ENCODE measurements at regions not wholly inside any gene's neighbourhood (a gene's known extent, or its start where the extent isn't known, plus 50 kb on each side); places are given as distances from the start of the nearest gene placed in this dataset.

DNA sequence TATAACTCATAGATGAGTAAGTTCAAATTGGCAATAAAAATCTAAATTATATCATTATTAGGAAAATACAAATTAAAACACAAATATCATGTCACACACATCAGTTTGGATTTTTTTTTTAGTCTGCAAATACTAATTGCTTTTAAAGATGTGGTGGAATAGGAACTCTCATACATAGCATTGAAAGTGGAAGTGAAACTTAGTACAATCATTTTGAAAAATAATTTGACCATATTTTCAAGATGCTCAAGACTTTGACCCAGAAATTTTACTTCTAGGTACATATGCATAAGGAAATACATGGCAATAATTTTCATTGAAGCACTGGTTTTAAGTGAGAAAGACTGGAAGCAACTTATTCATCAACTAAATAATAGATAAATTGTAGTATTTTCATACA is 147.5 kb upstream of the SMIM31 start:
- H3K36me3 Mint-ChIP-seq: no peaks in the 10 kb centered on the region
- no peak overlapping the region for H3K27ac ChIP-seq (ENCODE audit: low read depth in 1 of 2, low read length in 2 of 2)
- H3K4me1 Mint-ChIP-seq: no peaks in the 10 kb centered on the region
- intact Hi-C loops (cut with micrococcal nuclease): no loop called here
- no peaks in the 10 kb centered on the region for H3K27me3 ChIP-seq (ENCODE audit: control insufficient read depth in 2 of 2, insufficient read depth in 2 of 2, low read length in 2 of 2)
- no peaks in the 10 kb centered on the region for H3K79me2 ChIP-seq (ENCODE audit: insufficient read depth, low read length)
- no peak overlapping the region for H3K4me3 Mint-ChIP-seq
- H3K36me3 ChIP-seq (replicated peaks in 1 of 2; ENCODE audit: control insufficient read depth in 1 of 2, insufficient read depth in 2 of 2, low read length in 2 of 2): no peaks in the 10 kb centered on the region
- no peaks in the 10 kb centered on the region for H4K20me1 ChIP-seq (ENCODE audit: insufficient read depth, low read length)
- no peak overlapping the region for H3K4me2 ChIP-seq (replicated peaks; ENCODE audit: extremely low read depth, low read length, poor library complexity, severe bottlenecking)
- H3K4me1 ChIP-seq (ENCODE audit: control insufficient read depth in 1 of 2, insufficient read depth in 2 of 2, low read length in 2 of 2): no peaks in the 10 kb centered on the region
- no peaks in the 10 kb centered on the region for H3K9me3 ChIP-seq (replicated peaks in 1 of 2; ENCODE audit: control insufficient read depth in 1 of 2, insufficient read depth in 1 of 2, low read length in 2 of 2)
- H2AFZ ChIP-seq (ENCODE audit: insufficient read depth, low read depth, low read length, poor library complexity, severe bottlenecking): no peak overlapping the region
- DNase-seq: no peak
- H3K27ac Mint-ChIP-seq: no peak overlapping the region
- H3K9ac ChIP-seq (ENCODE audit: insufficient read depth, low read length, poor library complexity, severe bottlenecking): no peak overlapping the region
- peaks cover 0 to 12% (median 6%) of the 10 kb centered on the region in 7 donors for H3K9me3 Mint-ChIP-seq
- H3K27me3 Mint-ChIP-seq (ENCODE audit: low read depth in 3 of 3): peaks cover 0 to 1% (median 0%) of the 10 kb centered on the region in 3 donors
- TF ChIP-seq, protein P1, sequence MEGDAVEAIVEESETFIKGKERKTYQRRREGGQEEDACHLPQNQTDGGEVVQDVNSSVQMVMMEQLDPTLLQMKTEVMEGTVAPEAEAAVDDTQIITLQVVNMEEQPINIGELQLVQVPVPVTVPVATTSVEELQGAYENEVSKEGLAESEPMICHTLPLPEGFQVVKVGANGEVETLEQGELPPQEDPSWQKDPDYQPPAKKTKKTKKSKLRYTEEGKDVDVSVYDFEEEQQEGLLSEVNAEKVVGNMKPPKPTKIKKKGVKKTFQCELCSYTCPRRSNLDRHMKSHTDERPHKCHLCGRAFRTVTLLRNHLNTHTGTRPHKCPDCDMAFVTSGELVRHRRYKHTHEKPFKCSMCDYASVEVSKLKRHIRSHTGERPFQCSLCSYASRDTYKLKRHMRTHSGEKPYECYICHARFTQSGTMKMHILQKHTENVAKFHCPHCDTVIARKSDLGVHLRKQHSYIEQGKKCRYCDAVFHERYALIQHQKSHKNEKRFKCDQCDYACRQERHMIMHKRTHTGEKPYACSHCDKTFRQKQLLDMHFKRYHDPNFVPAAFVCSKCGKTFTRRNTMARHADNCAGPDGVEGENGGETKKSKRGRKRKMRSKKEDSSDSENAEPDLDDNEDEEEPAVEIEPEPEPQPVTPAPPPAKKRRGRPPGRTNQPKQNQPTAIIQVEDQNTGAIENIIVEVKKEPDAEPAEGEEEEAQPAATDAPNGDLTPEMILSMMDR (IDR thresholded peaks at IDR 0.05): no peak
- H3K4me3 ChIP-seq (replicated peaks in 1 of 3; ENCODE audit: low read depth in 2 of 3, low read length in 3 of 3): no peak overlapping the region

DNA sequence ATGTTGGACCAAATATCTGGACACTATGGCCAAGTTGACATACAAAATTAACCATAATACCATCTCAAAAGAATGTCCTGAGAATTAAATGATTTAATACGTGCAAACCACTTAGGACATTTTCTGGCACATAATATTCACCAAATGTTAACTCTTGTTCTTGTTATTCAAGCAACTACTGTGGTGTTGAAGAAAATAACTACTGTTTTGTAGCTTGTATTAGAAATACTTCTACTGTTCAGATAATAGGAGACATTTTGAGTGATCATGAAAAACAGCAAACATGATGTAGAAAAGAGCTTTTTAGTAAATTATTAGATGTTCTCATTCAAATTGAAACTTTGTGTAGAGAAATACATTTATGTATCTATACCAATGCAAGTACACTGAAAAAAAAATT is 140.7 kb upstream of the SMIM31 start:
- WGBS (ENCODE audit: insufficient coverage): no CpG with 5 or more reads among the region's 1 CpG
- H3K36me3 ChIP-seq (replicated peaks in 1 of 2; ENCODE audit: control insufficient read depth in 1 of 2, insufficient read depth in 2 of 2, low read length in 2 of 2): no peaks in the 10 kb centered on the region
- no peak overlapping the region for H3K27ac ChIP-seq (ENCODE audit: low read depth in 1 of 2, low read length in 2 of 2)
- H3K4me1 Mint-ChIP-seq: no peaks in the 10 kb centered on the region
- no peaks in the 10 kb centered on the region for H3K79me2 ChIP-seq (ENCODE audit: insufficient read depth, low read length)
- no peak overlapping the region for H3K9ac ChIP-seq (ENCODE audit: insufficient read depth, low read length, poor library complexity, severe bottlenecking)
- no peak overlapping the region for H3K27ac Mint-ChIP-seq
- no peaks in the 10 kb centered on the region for H3K36me3 Mint-ChIP-seq
- H3K27me3 Mint-ChIP-seq (ENCODE audit: low read depth in 3 of 3): peaks cover 0 to 1% (median 0%) of the 10 kb centered on the region in 3 donors
- no peaks in the 10 kb centered on the region for H4K20me1 ChIP-seq (ENCODE audit: insufficient read depth, low read length)
- no peak overlapping the region for H2AFZ ChIP-seq (ENCODE audit: insufficient read depth, low read depth, low read length, poor library complexity, severe bottlenecking)
- H3K9me3 ChIP-seq (replicated peaks in 1 of 2; ENCODE audit: control insufficient read depth in 1 of 2, insufficient read depth in 1 of 2, low read length in 2 of 2): no peaks in the 10 kb centered on the region
- peaks cover 2 to 9% (median 5%) of the 10 kb centered on the region in 7 donors for H3K9me3 Mint-ChIP-seq
- no peak overlapping the region for H3K4me2 ChIP-seq (replicated peaks; ENCODE audit: extremely low read depth, low read length, poor library complexity, severe bottlenecking)
- intact Hi-C loops (cut with micrococcal nuclease): no loop called here
- TF ChIP-seq, protein P1 (IDR thresholded peaks at IDR 0.05): no peak
- no peaks in the 10 kb centered on the region for H3K4me1 ChIP-seq (ENCODE audit: control insufficient read depth in 1 of 2, insufficient read depth in 2 of 2, low read length in 2 of 2)
- no peak for DNase-seq
- no peaks in the 10 kb centered on the region for H3K27me3 ChIP-seq (ENCODE audit: control insufficient read depth in 2 of 2, insufficient read depth in 2 of 2, low read length in 2 of 2)
- H3K4me3 ChIP-seq (replicated peaks in 1 of 3; ENCODE audit: low read depth in 2 of 3, low read length in 3 of 3): no peak overlapping the region
- H3K4me3 Mint-ChIP-seq: no peak overlapping the region

Data from CD14-positive monocyte (primary cell).